Jurkat, Clone E6-1 (cell line): ENCODE measurements at regions not wholly inside any gene's neighbourhood (a gene's known extent, or its start where the extent isn't known, plus 50 kb on each side); places are given as distances from the start of the nearest gene placed in this dataset.

Experiments
- DNase-seq: peaks from one replicate; pipeline ENCODE4 v3.0.0-alpha.2; 2011; ENCODE audit warnings: low read depth, low spot score
- H3K4me3 ChIP-seq: 2 replicates; pipeline ENCODE4 v1.5.1; 2011; ENCODE audit warnings: mild to moderate bottlenecking, low read length, control low read depth, moderate library complexity

DNA sequence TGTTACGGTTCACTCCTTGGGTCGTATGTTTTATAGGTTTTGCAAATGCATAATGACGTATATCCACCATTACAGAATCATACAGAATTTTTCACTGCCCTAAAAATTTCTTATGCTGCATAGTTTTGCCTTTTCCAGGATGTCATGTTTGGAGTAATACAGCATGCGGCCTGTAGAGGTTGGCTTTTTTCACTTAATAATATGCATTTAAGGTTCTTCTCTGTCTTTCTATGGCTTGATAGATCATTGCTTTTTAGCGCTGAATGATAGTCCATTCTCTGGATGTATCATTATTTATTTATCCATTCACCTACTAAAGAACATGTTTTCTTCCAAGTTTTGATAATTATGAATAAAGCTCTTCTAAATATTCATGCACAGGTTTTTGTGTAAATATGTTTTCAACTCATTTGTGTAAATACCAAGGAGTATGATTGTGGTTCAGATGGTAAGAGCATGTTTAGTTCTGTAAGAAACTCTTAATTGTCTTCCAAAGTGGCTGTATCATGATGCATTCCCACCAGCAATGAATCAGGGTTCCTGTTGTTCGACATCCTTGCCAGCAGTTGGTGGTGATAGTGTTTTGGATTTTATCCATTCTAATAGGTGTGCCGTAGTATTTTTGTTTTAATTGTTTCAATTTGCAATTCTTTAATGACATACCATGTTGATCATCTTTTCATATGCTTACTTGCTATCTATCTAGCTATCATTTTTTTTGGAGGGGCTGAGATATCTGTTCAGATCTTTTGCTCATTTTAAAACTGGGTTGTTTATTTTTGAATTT is 531.2 kb upstream of the GHITM start:
- no peak for DNase-seq
- H3K4me3 ChIP-seq: no peak overlapping the region

GRCh38 chr10:83612050-83612449 is 527.3 kb upstream of the GHITM start:
- DNase-seq: no peak

GRCh38 chr10:83612746-83613145 is 526.6 kb upstream of the GHITM start:
- H3K4me3 ChIP-seq: no peak overlapping the region
- DNase-seq: no peak

More at GRCh38 chr10:83612050-83612449, 527.3 kb upstream of the GHITM start:
- no peak overlapping the region for H3K4me3 ChIP-seq

GRCh38 chr10:83617172-83617571 is 522.1 kb upstream of the GHITM start:
- no peak for DNase-seq
- no peak overlapping the region for H3K4me3 ChIP-seq

DNA sequence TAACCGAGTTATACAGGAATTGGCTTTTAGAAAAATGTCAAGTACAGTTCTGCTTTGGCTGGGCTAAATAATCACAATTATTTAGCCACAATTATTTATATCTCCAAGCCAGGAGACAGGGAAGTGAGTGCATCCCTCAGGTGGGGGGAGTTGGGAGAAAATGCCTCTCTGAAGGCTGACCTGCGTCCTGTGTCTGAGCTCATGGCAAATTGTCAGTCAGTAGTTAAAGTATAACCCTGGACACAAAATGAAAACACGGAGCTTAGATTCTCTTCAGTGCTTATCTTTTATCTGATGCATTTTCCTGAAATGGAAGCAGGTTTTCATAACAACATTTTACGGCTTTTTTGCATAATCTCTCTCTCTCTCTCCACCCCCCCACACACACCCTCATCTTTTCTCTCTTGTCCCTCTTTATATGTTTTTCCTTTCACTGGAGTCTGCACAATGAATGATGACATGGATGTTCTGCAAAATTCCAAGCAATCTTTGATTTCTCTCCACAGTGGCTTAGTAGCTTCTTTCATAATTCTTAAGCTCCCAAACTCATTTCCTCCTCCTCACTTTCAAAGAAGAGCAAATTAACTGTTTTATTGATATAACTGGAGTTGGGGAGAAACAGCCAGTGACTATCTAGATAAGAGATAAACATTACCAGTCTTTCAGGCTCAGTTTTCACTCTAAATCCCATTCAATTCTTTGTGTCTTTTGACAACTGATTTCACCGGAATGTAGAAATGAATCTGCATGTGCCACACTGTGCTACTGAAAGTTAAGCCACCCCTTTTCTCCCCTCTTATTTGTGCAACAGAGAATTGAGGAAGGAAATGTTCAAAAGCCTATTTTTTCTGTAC is 521.4 kb upstream of the GHITM start:
- DNase-seq: no peak
- H3K4me3 ChIP-seq: no peak overlapping the region

- no peak overlapping the region for H3K4me3 ChIP-seq
- no peak for DNase-seq
Observed at GRCh38 chr10:83625831-83626360, 513.4 kb upstream of the GHITM start.

DNA sequence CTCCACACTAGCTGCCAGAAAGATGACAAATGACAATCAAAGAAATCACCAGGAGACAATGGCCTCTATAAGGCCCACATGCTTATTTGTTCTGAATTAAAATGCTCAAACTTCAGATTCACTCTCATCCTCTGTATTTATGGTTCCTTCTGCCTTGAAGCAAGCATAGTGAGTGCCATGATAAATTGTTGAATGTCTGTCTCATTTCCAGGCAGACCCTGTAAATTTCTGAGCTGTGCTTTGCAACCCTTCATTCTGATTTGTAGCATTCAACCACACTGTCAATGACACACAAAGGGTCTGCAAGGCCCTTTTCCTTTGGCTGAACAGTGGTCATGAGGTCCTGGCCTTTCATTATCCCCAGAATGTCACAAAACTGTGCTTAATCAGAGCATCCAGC is 506.6 kb upstream of the GHITM start:
- no peak overlapping the region for H3K4me3 ChIP-seq
- DNase-seq: no peak

GRCh38 chr10:83633547-83633946 is 505.8 kb upstream of the GHITM start:
- DNase-seq: no peak
- no peak overlapping the region for H3K4me3 ChIP-seq

GRCh38 chr10:83636826-83637225 is 502.5 kb upstream of the GHITM start:
- no peak overlapping the region for H3K4me3 ChIP-seq
- DNase-seq: no peak

GRCh38 chr10:83647526-83647925 is 491.8 kb upstream of the GHITM start:
- no peak for DNase-seq
- H3K4me3 ChIP-seq: no peak overlapping the region

DNA sequence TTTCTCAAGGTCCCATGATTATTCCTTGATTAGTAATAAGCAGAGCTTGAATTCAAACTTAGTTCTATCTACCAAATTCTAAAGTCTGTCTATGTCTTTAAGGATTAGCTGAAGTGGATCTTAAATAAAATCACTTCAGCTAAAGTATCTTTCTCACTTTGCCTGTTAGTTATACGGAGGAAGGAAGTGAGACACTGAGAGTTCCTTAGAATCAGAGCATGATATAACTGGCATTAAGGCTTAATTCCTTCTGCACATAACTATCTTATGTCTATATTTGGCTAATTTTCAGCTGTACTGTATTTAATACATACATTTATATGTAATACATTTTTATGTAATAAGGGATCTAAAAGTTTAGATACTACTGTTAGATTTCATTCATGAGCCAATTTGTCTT is 491.1 kb upstream of the GHITM start:
- no peak overlapping the region for H3K4me3 ChIP-seq
- no peak for DNase-seq

DNA sequence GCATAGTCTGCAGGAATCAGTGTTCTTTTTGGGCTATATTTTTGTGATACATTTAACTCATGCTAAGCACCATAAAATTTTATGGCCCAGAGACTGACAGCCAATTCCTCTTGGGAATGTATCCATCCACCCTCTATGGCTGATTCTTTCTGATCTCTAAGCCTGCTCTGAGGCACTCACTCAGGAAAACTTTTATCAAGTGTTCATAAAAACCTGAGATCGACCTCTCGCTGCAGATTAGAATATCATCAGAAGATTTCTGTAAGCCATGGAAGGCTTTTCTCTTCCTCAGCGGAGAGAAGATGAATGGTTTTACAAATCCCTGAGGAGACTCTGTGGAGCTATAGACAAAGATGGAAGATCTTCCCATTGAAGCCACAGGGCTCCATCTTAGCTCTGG is 489.8 kb upstream of the GHITM start:
- DNase-seq: no peak
- no peak overlapping the region for H3K4me3 ChIP-seq

DNA sequence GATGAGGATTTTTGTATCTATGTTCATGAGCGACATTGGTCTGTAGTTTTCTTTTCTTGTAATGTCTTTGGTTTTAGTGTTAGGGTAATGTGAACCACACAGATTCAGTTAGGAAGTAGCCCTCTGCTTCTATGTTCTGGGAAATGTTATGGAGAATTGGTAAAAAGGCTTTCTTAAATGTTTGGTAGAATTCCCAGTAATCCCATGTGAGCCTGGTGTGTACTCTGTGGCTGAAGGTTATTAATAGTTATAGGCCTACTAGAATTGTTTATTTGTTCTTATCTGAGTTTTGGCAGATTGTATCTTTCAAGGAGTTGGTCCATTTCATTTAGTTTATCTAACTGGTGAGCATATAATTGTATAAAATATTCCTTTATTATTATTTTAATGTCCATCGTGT is 484.6 kb upstream of the GHITM start:
- H3K4me3 ChIP-seq: no peak overlapping the region

GRCh38 chr10:83656924-83657323 is 482.4 kb upstream of the GHITM start:
- DNase-seq: no peak
- no peak overlapping the region for H3K4me3 ChIP-seq

More for the DNA sequence above, 484.6 kb upstream of the GHITM start:
- no peak for DNase-seq

- no peak for DNase-seq
- no peak overlapping the region for H3K4me3 ChIP-seq
Observed at GRCh38 chr10:83657487-83657886, 481.8 kb upstream of the GHITM start.

GRCh38 chr10:83663918-83664317 is 475.4 kb upstream of the GHITM start:
- no peak for DNase-seq
- no peak overlapping the region for H3K4me3 ChIP-seq

GRCh38 chr10:83666762-83667161 is 472.5 kb upstream of the GHITM start:
- DNase-seq: no peak
- H3K4me3 ChIP-seq: no peak overlapping the region

- no peak overlapping the region for H3K4me3 ChIP-seq
- DNase-seq: no peak
Observed at GRCh38 chr10:83667594-83667993, 471.7 kb upstream of the GHITM start.

GRCh38 chr10:83673316-83673715 is 466.0 kb upstream of the GHITM start:
- no peak for DNase-seq
- no peak overlapping the region for H3K4me3 ChIP-seq

- H3K4me3 ChIP-seq: no peak overlapping the region
- no peak for DNase-seq
Observed at GRCh38 chr10:83677795-83678194, 461.5 kb upstream of the GHITM start.
